HG02588 (cell line): ENCODE measurements at regions not wholly inside any gene's neighbourhood (a gene's known extent, or its start where the extent isn't known, plus 50 kb on each side); places are given as distances from the start of the nearest gene placed in this dataset.
"Not testable (repeated sequence)": the region's sequence is repeated elsewhere in the genome, so short reads cannot be mapped to it uniquely, and the experiment has no call there.

Experiments
- ATAC-seq: cut with Tn5 transposase; IDR thresholded peaks from one replicate; pipeline ENCODE4 v1.9.1; 2021; ENCODE audit warnings: mild to moderate bottlenecking, moderate library complexity; ENCODE audit not compliant: unreplicated experiment

GRCh38 chr1:149635290-149635899 lies 51.7 kb downstream of the PPIAL4C start:
- not testable (repeated sequence) for ATAC-seq

GRCh38 chr1:149636286-149637122 lies 52.9 kb downstream of the PPIAL4C start:
- ATAC-seq: peak; percentile 89

- not testable (repeated sequence) for ATAC-seq
Measured at GRCh38 chr1:149638481-149638880, 54.8 kb downstream of the PPIAL4C start.

GRCh38 chr1:149638901-149639658 lies 55.4 kb downstream of the PPIAL4C start:
- ATAC-seq: not testable (repeated sequence)

GRCh38 chr1:149641179-149641578 lies 57.5 kb downstream of the PPIAL4C start:
- ATAC-seq: not testable (repeated sequence)

GRCh38 chr1:149644818-149645217 lies 61.2 kb downstream of the PPIAL4C start:
- not testable (repeated sequence) for ATAC-seq

GRCh38 chr1:149646360-149647017 lies 62.8 kb downstream of the PPIAL4C start:
- ATAC-seq: not testable (repeated sequence)

GRCh38 chr1:149647018-149647373 lies 63.3 kb downstream of the PPIAL4C start:
- ATAC-seq: not testable (repeated sequence)

GRCh38 chr1:149657750-149658149 lies 74.1 kb downstream of the PPIAL4C start:
- ATAC-seq: not testable (repeated sequence)

- not testable (repeated sequence) for ATAC-seq
Measured at GRCh38 chr1:149658175-149658574, 74.5 kb downstream of the PPIAL4C start.

GRCh38 chr1:149664624-149665023 lies 81.0 kb downstream of the PPIAL4C start:
- not testable (repeated sequence) for ATAC-seq

GRCh38 chr1:149665033-149665432 lies 81.4 kb downstream of the PPIAL4C start:
- not testable (repeated sequence) for ATAC-seq

- ATAC-seq: not testable (repeated sequence)
Measured at GRCh38 chr1:149665528-149665927, 81.9 kb downstream of the PPIAL4C start.

GRCh38 chr1:149673231-149673909 lies 89.7 kb downstream of the PPIAL4C start:
- not testable (repeated sequence) for ATAC-seq

GRCh38 chr1:149674921-149675320 lies 91.3 kb downstream of the PPIAL4C start:
- not testable (repeated sequence) for ATAC-seq

- ATAC-seq: not testable (repeated sequence)
Measured at GRCh38 chr1:149677359-149677758, 93.7 kb downstream of the PPIAL4C start.

GRCh38 chr1:149686593-149687238 lies 95.8 kb upstream of the FCGR1A start:
- ATAC-seq: not testable (repeated sequence)

- not testable (repeated sequence) for ATAC-seq
Measured at GRCh38 chr1:149691399-149691798, 91.1 kb upstream of the FCGR1A start.

GRCh38 chr1:149692804-149693539 lies 89.5 kb upstream of the FCGR1A start:
- not testable (repeated sequence) for ATAC-seq
